ENCODE measurements at regions not wholly inside any gene's neighbourhood (a gene's known extent, or its start where the extent isn't known, plus 50 kb on each side); places are given as distances from the start of the nearest gene placed in this dataset.

GRCh38 chr6:111938710-111939109, 65.5 kb upstream of the FYN start:
- no peak for TF ChIP-seq CTCF (IDR thresholded peaks at IDR 0.05)
- no peak for TF ChIP-seq POLR2A (IDR thresholded peaks at IDR 0.05)

Data from right lobe of liver (tissue), 4 donors.